ENCODE measurements at regions not wholly inside any gene's neighbourhood (a gene's known extent, or its start where the extent isn't known, plus 50 kb on each side); places are given as distances from the start of the nearest gene placed in this dataset.
"Not testable (repeated sequence)": the region's sequence is repeated elsewhere in the genome, so short reads cannot be mapped to it uniquely, and the experiment has no call there.

DNA sequence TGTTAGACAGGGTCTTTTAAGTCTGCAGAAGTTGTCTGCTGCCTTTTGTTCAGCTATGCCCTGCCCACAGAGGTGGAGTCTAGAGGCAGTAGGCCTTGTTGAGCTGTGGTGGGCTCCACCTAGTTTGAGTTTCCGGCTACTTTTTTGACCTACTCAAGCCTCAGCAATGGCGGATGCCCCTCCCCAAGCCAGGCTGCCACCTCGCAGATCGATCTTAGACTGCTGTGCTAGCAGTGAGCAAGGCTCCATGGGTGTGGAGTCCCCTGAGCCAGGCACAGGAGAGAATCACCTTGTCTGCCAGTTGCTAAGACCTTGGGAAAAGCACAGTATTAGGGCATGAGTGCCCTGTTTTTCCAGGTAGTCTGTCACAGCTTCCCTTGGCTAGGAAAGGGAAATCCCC is 664.6 kb upstream of the DPPA4 start:
- DNase-seq: not testable (repeated sequence)

DNA sequence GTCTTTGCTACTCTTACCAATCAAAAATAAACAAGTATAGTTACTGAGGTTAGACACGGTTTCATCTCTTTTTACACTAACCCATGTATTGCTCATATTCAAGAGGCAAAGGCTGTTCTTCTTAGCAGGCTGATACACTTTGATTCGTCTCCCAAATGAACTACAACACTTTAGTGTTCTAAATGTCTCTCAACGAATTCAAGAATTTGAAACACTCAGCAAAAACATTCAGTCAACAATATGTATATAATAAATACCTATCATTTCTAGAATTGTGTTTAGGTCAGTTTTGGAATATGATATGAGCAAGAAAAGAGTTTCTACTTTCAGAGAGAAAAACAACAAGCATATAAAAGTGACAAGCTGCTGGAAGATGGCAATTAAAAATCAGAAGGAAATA is 669.6 kb upstream of the DPPA4 start:
- DNase-seq: no peak

- DNase-seq: no peak
Measured at GRCh38 chr3:110015231-110015963, 678.1 kb upstream of the DPPA4 start.

GRCh38 chr3:110016235-110016815 is 679.0 kb upstream of the DPPA4 start:
- DNase-seq: no peak

DNA sequence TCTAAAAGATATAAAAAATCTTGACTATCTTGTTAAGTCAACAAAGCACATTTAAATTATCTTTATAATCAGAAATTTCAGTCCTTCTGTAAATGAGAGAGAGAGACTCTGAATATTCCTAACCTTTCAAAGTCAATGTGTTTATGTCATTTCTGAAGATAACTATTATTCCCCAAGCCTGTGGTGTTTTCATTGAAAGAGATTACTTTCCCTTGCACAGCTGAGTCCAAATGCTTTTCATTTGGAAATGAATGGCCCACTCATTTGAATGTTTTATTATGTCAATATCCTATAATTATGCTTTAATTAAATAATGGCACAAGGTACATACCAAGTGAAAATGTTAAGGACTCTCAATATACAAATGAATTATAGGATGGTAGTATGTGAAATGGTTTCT is 680.0 kb upstream of the DPPA4 start:
- DNase-seq: no peak

GRCh38 chr3:110021659-110022058 is 684.3 kb upstream of the DPPA4 start:
- no peak for DNase-seq

- DNase-seq: not testable (repeated sequence)
Measured at GRCh38 chr3:110023022-110023421, 685.7 kb upstream of the DPPA4 start.

DNA sequence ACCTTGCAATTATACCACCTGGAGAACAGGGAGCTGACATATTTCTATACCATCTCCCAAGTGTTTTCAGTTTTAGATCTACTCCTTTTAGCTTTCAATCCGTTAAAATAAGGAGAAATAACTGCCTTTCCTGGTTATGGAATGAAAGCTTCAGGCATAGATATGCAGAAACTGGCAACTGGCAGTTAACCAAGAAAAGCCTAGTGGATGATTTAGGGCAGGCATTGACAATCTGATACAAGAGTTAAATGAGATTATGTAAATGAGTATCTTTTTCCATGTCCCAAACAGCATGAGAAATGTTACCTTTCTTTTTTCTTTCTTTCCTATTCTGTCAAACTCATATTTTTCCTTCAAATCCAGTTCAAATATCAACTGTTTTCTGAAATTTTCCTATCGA is 689.1 kb upstream of the DPPA4 start:
- DNase-seq: no peak

DNA sequence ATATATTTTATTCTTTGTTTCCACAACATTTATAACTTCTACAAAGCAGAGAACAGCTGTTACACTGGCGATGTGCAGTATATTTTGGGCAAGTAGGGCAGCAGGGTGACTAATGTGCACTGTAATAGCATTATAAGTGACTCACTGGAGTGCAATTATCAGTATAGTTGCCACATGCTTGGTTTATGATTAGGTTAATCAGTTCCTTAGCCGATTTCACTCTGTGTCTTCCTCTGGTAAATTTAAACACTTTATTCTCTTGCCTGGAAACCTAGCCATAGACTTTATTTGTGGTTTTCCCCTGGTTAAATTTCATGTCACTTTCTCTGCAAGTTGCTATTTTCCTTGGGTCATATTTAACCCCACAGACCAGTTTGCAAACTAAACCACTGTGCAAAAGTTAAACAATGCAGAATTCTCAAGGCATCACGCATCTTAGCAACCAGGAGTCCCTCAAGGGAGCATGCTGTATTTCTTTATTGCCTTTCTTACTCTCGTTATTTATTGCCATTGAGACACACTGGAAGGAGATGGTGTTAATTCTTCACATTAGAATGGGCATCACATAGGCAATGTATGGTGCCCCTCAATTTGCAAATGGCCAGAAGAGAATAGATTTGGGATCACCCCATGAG is 690.2 kb upstream of the DPPA4 start:
- no peak for DNase-seq

DNA sequence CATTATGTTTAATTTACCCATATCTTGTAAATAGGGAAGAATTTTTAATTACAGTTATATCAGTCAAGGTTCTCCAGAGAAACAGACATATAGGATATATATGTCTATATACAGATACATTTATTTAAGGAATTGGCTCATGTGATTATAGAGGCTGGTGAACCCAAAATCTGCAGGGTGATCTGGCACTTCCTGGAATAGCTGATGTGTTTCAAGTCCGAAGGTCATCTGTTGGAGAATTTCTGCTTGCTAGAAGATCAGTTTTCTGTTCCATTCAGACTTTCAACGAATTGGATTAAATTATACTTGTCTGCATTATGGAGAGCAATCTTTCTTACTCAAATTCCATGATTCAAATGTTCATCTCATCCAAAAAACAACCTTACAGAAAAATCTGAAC is 694.6 kb upstream of the DPPA4 start:
- no peak for DNase-seq

DNA sequence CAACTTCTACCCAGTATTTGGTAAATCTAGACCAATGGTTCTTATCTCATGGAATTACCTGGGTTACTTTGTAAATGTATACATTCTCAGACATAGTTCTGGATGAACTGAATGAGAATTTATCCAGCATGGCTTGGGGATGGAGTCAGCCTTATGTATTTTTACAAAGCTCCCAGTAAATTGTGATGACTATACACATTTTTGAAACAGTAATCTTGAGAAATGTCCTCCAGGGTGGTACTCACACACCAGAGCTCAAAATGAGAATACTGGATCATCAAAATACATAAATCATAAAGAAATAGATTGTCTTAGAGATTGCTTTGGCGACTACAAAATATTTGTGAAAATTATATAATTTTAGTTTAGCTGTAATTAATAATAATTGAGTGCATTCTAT is 722.1 kb upstream of the DPPA4 start:
- no peak for DNase-seq

- peak; percentile 3 for DNase-seq
Measured at GRCh38 chr3:110062716-110063115, 725.4 kb upstream of the DPPA4 start.

DNA sequence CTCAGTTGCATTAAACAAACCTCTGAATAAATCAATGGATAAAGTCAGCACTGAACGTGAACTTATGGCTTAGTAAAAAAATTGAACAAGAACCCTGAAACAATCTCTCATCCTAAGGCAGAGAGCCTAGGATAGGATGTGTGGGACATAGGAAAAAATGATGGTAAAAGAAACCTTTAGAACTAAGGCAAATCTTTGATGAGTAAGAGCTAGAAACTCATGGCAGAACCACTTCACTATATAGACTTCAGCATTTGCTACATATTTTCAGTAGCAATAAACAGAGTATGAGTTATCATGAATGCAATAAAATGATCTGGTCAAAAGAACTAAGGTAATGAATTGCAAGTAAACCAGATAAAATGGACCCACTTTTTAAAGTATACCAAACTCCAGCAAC is 725.8 kb upstream of the DPPA4 start:
- DNase-seq: no peak

- DNase-seq: no peak
Measured at GRCh38 chr3:110066206-110066605, 728.9 kb upstream of the DPPA4 start.

- DNase-seq: no peak
Measured at GRCh38 chr3:110067527-110067926, 730.2 kb upstream of the DPPA4 start.

GRCh38 chr3:110069761-110070160 is 732.4 kb upstream of the DPPA4 start:
- no peak for DNase-seq

DNA sequence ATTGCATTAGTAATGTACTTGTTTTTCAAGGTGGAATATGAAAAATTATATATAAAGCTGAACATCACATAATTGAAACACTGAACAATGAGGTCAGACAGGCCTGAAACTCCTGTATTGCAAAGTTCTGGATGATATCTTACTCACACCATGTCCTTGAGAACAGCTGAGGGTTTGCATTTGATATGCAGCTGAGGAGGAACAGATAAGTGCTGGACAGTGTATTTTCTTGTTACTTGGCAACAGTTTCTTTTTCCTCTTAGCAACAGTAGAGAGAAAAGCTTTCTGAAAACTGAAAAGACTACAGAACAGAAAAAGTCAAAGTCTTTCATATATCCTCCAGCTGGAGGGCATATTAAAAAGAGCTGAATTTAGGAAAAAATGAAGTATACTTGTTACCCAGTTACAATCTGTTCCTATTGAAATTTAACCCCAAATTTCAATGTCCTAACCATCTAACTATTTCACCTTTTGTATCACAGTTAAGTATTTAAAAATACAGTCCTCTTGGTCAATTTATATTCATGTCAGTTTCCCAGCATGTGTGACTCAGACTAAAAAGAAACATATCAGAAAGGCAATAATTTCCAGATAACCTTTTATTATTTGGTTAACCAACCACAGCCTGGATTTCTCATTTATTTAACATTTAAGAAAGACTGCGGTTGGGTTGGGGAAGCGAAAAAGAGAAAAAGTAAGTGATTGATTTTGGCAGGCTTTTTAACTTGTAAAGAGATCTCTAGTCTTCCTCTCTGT is 733.0 kb upstream of the DPPA4 start:
- DNase-seq: peak; percentile 15

- DNase-seq: no peak
Measured at GRCh38 chr3:110074095-110074494, 736.7 kb upstream of the DPPA4 start.

DNA sequence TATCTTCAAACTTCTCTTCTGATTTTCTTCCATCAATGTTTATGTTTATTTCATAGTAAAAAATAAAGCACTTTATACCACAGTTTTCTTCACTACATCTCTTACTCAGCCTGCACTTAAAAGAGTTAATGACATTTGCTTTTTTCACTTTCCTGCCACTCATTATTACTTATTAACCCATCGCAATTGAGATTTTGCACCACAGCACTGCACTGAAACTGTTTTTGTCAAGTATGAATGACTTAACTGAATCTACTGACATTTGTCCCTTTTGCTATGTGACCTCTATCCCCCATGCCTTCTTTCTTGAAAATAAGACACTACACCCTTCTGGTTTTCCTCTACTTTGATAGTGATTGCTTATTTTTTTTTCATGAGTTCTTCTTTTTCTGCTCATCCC is 739.7 kb upstream of the DPPA4 start:
- no peak for DNase-seq

DNA sequence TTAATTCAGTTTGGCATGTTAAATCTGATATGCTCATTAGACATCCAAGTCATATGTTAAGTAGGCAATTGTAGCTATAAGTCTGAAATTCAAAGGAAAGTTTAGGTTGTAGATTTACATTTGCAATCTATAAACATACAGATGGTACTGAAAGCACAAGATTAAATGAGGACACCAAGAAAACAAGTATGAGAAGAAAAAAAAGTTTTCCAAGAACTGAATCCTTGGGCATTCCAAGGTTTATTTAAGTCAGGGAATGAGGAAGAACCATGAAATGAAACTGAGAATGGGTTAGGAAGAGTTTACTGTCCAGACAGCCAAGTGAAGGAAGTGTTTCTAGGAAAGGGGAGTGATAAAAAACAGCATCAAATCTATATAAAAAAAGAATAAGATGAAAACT is 756.1 kb upstream of the DPPA4 start:
- no peak for DNase-seq

- no peak for DNase-seq
Measured at GRCh38 chr3:110093812-110094401, 756.6 kb upstream of the DPPA4 start.

GRCh38 chr3:110099711-110100110 is 762.4 kb upstream of the DPPA4 start:
- no peak for DNase-seq

DNA sequence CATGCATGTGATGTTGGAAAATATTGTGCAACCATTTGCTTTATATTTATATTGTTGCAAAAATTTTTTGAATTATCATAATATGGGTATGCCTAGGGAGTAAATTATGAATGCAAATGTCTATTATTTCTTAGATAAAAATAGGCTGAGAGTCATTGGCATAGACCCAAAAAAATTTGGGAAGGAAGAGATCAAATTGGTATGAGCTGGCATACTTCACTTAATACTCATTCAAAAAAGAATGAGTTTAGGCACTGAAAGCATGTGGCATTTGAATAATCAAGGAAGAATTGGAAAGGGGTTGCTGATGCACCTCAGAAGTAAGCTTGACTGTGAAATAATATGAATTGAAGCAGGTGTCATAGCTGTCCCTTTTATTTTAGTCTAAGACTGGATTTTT is 764.0 kb upstream of the DPPA4 start:
- DNase-seq: no peak

All from skin of body (tissue), 1 donor.